GM12872 (cell line): ENCODE measurements at regions not wholly inside any gene's neighbourhood (a gene's known extent, or its start where the extent isn't known, plus 50 kb on each side); places are given as distances from the start of the nearest gene placed in this dataset.

Experiments
- TF ChIP-seq, protein P1 (sequence below): IDR thresholded peaks from 3 replicates; pipeline ENCODE4 v1.5.1; 2011; ENCODE audit warnings: low read depth, mild to moderate bottlenecking, low read length, moderate library complexity; ENCODE audit not compliant: insufficient read depth

DNA sequence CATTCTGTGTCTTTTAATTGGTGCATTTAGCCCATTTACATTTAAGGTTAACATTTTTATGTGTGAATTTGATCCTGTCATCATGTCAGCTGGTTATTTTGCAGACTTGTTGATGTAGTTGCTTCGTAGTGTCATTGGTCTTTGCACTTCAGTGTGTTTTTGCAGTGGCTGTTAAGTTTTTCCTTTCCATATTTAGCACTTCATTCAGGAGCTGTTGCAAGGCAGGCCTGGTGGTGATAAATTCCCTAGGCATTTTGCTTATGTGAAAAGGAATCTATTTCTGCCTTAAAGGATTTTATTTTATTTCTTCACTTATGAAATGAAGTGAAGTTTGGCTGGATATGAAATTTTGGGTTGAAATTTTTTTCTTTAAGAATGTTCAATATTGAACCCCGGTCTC lies 70.2 kb upstream of the CD96 start:
- TF ChIP-seq, protein P1, sequence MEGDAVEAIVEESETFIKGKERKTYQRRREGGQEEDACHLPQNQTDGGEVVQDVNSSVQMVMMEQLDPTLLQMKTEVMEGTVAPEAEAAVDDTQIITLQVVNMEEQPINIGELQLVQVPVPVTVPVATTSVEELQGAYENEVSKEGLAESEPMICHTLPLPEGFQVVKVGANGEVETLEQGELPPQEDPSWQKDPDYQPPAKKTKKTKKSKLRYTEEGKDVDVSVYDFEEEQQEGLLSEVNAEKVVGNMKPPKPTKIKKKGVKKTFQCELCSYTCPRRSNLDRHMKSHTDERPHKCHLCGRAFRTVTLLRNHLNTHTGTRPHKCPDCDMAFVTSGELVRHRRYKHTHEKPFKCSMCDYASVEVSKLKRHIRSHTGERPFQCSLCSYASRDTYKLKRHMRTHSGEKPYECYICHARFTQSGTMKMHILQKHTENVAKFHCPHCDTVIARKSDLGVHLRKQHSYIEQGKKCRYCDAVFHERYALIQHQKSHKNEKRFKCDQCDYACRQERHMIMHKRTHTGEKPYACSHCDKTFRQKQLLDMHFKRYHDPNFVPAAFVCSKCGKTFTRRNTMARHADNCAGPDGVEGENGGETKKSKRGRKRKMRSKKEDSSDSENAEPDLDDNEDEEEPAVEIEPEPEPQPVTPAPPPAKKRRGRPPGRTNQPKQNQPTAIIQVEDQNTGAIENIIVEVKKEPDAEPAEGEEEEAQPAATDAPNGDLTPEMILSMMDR, result no peak

DNA sequence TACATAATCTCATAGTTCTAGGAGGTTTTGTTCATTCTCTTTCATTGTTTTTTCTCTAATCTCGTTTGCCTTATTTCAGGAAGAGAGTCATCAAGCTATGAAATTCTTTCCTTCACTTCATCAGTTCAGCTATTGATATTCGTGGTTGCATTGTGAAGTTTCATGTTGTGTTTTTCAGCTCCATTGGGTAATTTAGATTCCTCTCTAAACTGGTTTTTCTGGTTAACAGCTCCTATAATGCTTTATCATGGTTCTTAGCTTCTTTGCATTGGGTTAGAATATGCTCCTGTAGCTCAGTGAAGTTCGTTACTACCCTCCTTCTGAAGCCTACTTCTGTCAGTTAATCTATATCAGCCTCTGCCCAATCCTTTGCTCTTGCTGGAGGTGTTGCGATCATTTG lies 69.4 kb upstream of the CD96 start:
- TF ChIP-seq, protein P1, result no peak

DNA sequence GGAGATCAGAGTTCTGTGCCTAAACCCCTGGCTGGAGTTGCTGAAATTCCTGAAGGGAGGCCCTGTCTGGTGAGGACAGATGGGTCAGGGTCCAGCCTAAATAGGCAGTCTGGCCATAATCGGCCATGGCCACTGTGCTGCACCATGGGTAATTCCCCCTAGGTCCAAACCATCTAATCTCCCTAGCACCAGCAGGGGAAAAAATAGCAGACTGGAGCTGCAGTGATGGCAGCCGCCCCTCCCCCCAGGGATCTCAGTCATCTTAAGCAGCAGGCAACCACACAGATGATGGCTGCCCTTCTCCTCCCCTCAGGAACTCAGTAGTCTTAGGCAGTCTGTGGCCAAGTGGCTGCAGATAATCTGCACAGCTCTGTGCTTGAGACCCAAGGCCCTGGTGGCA lies 68.4 kb upstream of the CD96 start:
- TF ChIP-seq, protein P1, result no peak

DNA sequence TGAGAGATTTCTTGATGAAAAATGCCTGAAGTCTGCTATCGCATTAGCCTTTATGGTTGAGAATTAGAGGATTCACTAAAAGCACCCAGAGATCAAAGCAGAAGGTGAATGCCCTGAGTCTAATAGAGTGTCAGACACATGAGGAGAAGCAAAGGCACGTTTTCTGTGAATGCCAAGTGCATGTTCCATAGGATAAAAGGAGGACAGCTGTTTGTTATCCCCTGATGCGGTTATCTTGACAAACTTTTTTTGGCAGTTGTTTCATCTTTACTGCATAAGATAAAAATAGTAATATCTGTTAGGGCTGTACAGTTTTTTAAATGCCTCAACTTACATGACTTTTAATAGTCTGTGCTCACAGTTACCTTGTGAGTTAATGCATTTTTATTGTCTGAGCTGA lies 65.3 kb upstream of the CD96 start:
- TF ChIP-seq, protein P1, result no peak

DNA sequence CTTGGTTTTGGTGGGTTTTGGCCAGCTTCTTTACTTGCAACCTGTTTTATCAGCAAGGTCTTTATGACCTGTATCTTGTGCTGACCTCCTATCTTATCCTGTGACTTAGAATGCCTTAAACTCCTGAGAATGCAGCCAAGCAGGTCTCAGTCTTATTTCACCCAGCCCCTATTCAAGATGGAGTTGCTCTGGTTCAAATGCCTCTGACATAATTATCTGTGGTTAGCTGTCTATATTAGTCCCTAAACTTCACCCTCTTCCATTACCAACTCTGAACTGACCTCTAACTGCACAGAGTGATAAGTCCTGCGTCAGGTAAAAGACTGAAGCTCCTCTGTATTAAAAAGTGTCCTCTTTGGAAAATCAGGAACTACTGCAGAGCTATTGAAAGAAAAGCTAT lies 61.9 kb upstream of the CD96 start:
- TF ChIP-seq, protein P1, result no peak

DNA sequence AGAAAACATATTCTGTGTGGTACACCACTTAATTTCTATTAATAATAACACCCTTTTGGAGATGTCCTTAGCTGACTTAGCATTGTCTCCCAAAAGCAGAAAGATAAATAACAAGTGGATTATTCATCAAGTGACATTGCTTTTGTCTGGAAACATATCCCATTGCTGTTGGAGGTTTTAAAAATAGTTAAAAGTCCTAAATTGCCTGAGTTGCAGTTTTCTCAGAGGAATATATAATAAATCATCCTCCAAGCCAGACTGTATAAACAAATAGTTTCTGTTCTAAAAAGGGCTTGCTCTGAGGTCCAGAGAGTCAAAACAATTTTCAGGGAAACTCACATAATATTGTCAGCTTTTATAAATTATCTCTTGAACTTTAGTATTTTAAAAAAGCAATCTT lies 60.4 kb upstream of the CD96 start:
- TF ChIP-seq, protein P1, result no peak

DNA sequence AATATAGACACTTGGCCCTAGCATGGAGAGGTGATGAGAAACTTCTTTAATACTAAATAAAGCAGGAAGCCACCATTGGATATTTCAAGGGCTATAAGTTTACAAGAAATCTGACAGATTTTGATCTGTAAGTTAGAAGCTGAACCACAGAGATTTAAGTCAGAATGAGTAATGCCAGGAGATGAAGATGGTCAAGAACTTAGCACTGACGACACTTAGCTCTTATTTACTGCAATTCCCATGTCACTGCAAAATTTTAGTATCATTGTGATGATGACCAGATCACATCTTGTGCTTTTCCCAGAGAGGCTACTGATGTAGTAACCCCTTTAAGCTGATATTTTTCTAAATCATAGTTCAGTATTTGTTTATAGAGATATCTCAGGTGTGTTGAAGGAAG lies 59.4 kb upstream of the CD96 start:
- TF ChIP-seq, protein P1, result no peak

DNA sequence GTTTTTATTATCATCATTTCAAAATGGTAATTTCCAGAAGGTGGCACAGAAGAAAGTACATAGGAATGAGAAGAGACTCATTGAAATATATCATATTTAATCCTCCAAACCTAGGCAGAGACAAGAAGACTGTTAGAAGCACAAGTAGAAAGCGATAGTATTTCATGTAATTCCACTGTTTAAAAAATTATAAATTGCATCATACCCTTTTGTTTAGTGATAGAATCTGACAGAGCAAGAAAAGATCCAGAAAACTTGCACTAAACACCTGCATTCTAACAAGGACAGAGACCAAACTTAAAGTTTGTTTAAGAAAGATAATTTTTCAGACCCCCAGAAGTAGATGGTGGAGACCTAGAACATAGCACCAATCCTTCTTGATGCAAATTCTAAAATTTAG lies 56.9 kb upstream of the CD96 start:
- TF ChIP-seq, protein P1, result no peak
